ENCODE measurements at regions not wholly inside any gene's neighbourhood (a gene's known extent, or its start where the extent isn't known, plus 50 kb on each side); places are given as distances from the start of the nearest gene placed in this dataset.
"Not testable (repeated sequence)": the region's sequence is repeated elsewhere in the genome, so short reads cannot be mapped to it uniquely, and the experiment has no call there.

- not testable (repeated sequence) for H3K9ac ChIP-seq (ENCODE audit: extremely low read depth, low read length, poor library complexity, severe bottlenecking); H3K27me3 ChIP-seq (ENCODE audit: control insufficient read depth, insufficient read depth, low read length, poor library complexity, severe bottlenecking); DNase-seq; H3K4me1 Mint-ChIP-seq; H3K4me1 ChIP-seq (ENCODE audit: control insufficient read depth, insufficient read depth, low read length); H3K4me3 ChIP-seq (ENCODE audit: low read length); H3K36me3 ChIP-seq (ENCODE audit: control insufficient read depth, insufficient read depth, low read length); H3K36me3 Mint-ChIP-seq (ENCODE audit: low read depth); H3K4me3 Mint-ChIP-seq; H3K27ac ChIP-seq (ENCODE audit: low read depth, low read length); H3K27me3 Mint-ChIP-seq (ENCODE audit: insufficient read depth); H3K27ac Mint-ChIP-seq
- WGBS, 2 experiments (ENCODE audit: insufficient coverage in 1 of 2, insufficient read length in 1 of 2), result 75 to 85% methylated on average over 1 of the region's 1 CpG
- peaks cover 39% of the 10 kb centered on the region for H3K9me3 ChIP-seq (ENCODE audit: control insufficient read depth, low read length)
- H3K9me3 Mint-ChIP-seq, result peaks cover 76% of the 10 kb centered on the region
Measured at GRCh38 chr9:64105193-64105592, 1179.8 kb downstream of the FOXD4L5 start.

GRCh38 chr9:64101504-64101903 lies 1183.5 kb downstream of the FOXD4L5 start:
- peaks cover 39% of the 10 kb centered on the region for H3K9me3 ChIP-seq (ENCODE audit: control insufficient read depth, low read length)
- WGBS, 2 experiments (ENCODE audit: insufficient coverage in 1 of 2, insufficient read length in 1 of 2), result 60% methylated on average over 2 of the region's 3 CpGs; no CpG with 5 or more reads in 1 of the 2 experiments
- H3K4me3 ChIP-seq (ENCODE audit: low read length); H3K27ac Mint-ChIP-seq; H3K27me3 ChIP-seq (ENCODE audit: control insufficient read depth, insufficient read depth, low read length, poor library complexity, severe bottlenecking); H3K27me3 Mint-ChIP-seq (ENCODE audit: insufficient read depth); H3K4me1 Mint-ChIP-seq; H3K4me1 ChIP-seq (ENCODE audit: control insufficient read depth, insufficient read depth, low read length); H3K27ac ChIP-seq (ENCODE audit: low read depth, low read length); H3K9ac ChIP-seq (ENCODE audit: extremely low read depth, low read length, poor library complexity, severe bottlenecking); H3K36me3 ChIP-seq (ENCODE audit: control insufficient read depth, insufficient read depth, low read length); DNase-seq; H3K36me3 Mint-ChIP-seq (ENCODE audit: low read depth); H3K4me3 Mint-ChIP-seq: not testable (repeated sequence)
- peaks cover 75% of the 10 kb centered on the region for H3K9me3 Mint-ChIP-seq

GRCh38 chr9:64100571-64101155 lies 1184.3 kb downstream of the FOXD4L5 start:
- not testable (repeated sequence) for H3K27me3 ChIP-seq (ENCODE audit: control insufficient read depth, insufficient read depth, low read length, poor library complexity, severe bottlenecking); H3K27me3 Mint-ChIP-seq (ENCODE audit: insufficient read depth); H3K4me1 ChIP-seq (ENCODE audit: control insufficient read depth, insufficient read depth, low read length); H3K4me3 ChIP-seq (ENCODE audit: low read length); H3K4me3 Mint-ChIP-seq; H3K36me3 Mint-ChIP-seq (ENCODE audit: low read depth); H3K9ac ChIP-seq (ENCODE audit: extremely low read depth, low read length, poor library complexity, severe bottlenecking); H3K27ac Mint-ChIP-seq; H3K36me3 ChIP-seq (ENCODE audit: control insufficient read depth, insufficient read depth, low read length); H3K27ac ChIP-seq (ENCODE audit: low read depth, low read length); H3K4me1 Mint-ChIP-seq; DNase-seq
- 89 to 94% methylated on average over 6 to 36 of the region's 36 CpGs for WGBS, 2 experiments (ENCODE audit: insufficient coverage in 1 of 2, insufficient read length in 1 of 2)
- H3K9me3 Mint-ChIP-seq, result peaks cover 81% of the 10 kb centered on the region
- peaks cover 44% of the 10 kb centered on the region for H3K9me3 ChIP-seq (ENCODE audit: control insufficient read depth, low read length)

- not testable (repeated sequence) for H3K9me3 ChIP-seq (ENCODE audit: control insufficient read depth, low read length); H3K27ac ChIP-seq (ENCODE audit: low read depth, low read length); H3K36me3 ChIP-seq (ENCODE audit: control insufficient read depth, insufficient read depth, low read length); H3K36me3 Mint-ChIP-seq (ENCODE audit: low read depth); H3K4me1 ChIP-seq (ENCODE audit: control insufficient read depth, insufficient read depth, low read length); H3K27me3 Mint-ChIP-seq (ENCODE audit: insufficient read depth); H3K9ac ChIP-seq (ENCODE audit: extremely low read depth, low read length, poor library complexity, severe bottlenecking); H3K4me3 Mint-ChIP-seq; DNase-seq; H3K27me3 ChIP-seq (ENCODE audit: control insufficient read depth, insufficient read depth, low read length, poor library complexity, severe bottlenecking); H3K4me1 Mint-ChIP-seq; H3K4me3 ChIP-seq (ENCODE audit: low read length); H3K27ac Mint-ChIP-seq
- peaks cover 60% of the 10 kb centered on the region for H3K9me3 Mint-ChIP-seq
- 79% methylated on average over 5 of the region's 5 CpGs; no CpG with 5 or more reads in 1 of the 2 experiments for WGBS, 2 experiments (ENCODE audit: insufficient coverage in 1 of 2, insufficient read length in 1 of 2)
Measured at GRCh38 chr9:64085998-64086397, 1199.0 kb downstream of the FOXD4L5 start.

GRCh38 chr9:64071358-64072253 lies 1213.4 kb downstream of the FOXD4L5 start:
- H3K27me3 Mint-ChIP-seq (ENCODE audit: insufficient read depth); H3K27me3 ChIP-seq (ENCODE audit: control insufficient read depth, insufficient read depth, low read length, poor library complexity, severe bottlenecking); H3K4me3 Mint-ChIP-seq; H3K9ac ChIP-seq (ENCODE audit: extremely low read depth, low read length, poor library complexity, severe bottlenecking); H3K36me3 Mint-ChIP-seq (ENCODE audit: low read depth); H3K4me1 Mint-ChIP-seq; H3K4me1 ChIP-seq (ENCODE audit: control insufficient read depth, insufficient read depth, low read length); H3K4me3 ChIP-seq (ENCODE audit: low read length); H3K9me3 ChIP-seq (ENCODE audit: control insufficient read depth, low read length); H3K36me3 ChIP-seq (ENCODE audit: control insufficient read depth, insufficient read depth, low read length); H3K27ac Mint-ChIP-seq; H3K27ac ChIP-seq (ENCODE audit: low read depth, low read length): not testable (repeated sequence)
- H3K9me3 Mint-ChIP-seq, result peaks cover 44% of the 10 kb centered on the region
- 89 to 92% methylated on average over 26 to 71 of the region's 72 CpGs for WGBS, 2 experiments (ENCODE audit: insufficient coverage in 1 of 2, insufficient read length in 1 of 2)
- DNase-seq, result peak; percentile 20

GRCh38 chr9:64070611-64071357 lies 1214.2 kb downstream of the FOXD4L5 start:
- H3K27me3 ChIP-seq (ENCODE audit: control insufficient read depth, insufficient read depth, low read length, poor library complexity, severe bottlenecking); H3K9ac ChIP-seq (ENCODE audit: extremely low read depth, low read length, poor library complexity, severe bottlenecking); H3K27ac Mint-ChIP-seq; H3K9me3 ChIP-seq (ENCODE audit: control insufficient read depth, low read length); H3K27ac ChIP-seq (ENCODE audit: low read depth, low read length); H3K27me3 Mint-ChIP-seq (ENCODE audit: insufficient read depth); DNase-seq; H3K4me1 Mint-ChIP-seq; H3K4me3 ChIP-seq (ENCODE audit: low read length); H3K4me3 Mint-ChIP-seq; H3K36me3 Mint-ChIP-seq (ENCODE audit: low read depth); H3K4me1 ChIP-seq (ENCODE audit: control insufficient read depth, insufficient read depth, low read length); H3K36me3 ChIP-seq (ENCODE audit: control insufficient read depth, insufficient read depth, low read length): not testable (repeated sequence)
- peaks cover 45% of the 10 kb centered on the region for H3K9me3 Mint-ChIP-seq
- WGBS, 2 experiments (ENCODE audit: insufficient coverage in 1 of 2, insufficient read length in 1 of 2), result 89 to 96% methylated on average over 10 to 38 of the region's 39 CpGs

Measured in endodermal cell (in vitro differentiated cells).